Heart left ventricle (tissue), 16 donors: ENCODE measurements at regions not wholly inside any gene's neighbourhood (a gene's known extent, or its start where the extent isn't known, plus 50 kb on each side); places are given as distances from the start of the nearest gene placed in this dataset.

Experiments used
- ATAC-seq, 4 donors: fragments of 200-7000 bp; cut with Tn5 transposase; one replicate each; pipeline ENCODE4 v1.9.1; 2020 to 2022; ENCODE audit warnings: moderate library complexity in 4 of 4, mild to moderate bottlenecking in 3 of 4, moderate number of reproducible peaks in 1 of 4
- DNase-seq, 5 donors: peaks; one replicate each; pipeline ENCODE4 v3.0.0-alpha.2; 2020
- H3K27ac ChIP-seq, 12 donors: fragments of 200-600 bp; sonication (generic) in 4 of 12; one replicate each; pipeline versions ENCODE4 v1.5.0 to v1.8.0; 2016 to 2022; ENCODE audit warnings: mild to moderate bottlenecking in 2 of 12
- H3K27me3 ChIP-seq, 9 donors: fragments of 200-600 bp; sonication (generic) in 2 of 9; one replicate each; pipeline versions ENCODE4 v1.5.1 to v1.8.0; 2016 to 2022; ENCODE audit warnings: mild to moderate bottlenecking in 3 of 9
- H3K36me3 ChIP-seq, 9 donors: fragments of 200-600 bp; sonication (generic) in 2 of 9; one replicate each; pipeline versions ENCODE4 v1.5.0 to v1.8.0; 2018 to 2022; ENCODE audit warnings: mild to moderate bottlenecking in 2 of 9
- H3K4me1 ChIP-seq, 12 donors: fragments of 200-600 bp; sonication (generic) in 4 of 12; one replicate each; pipeline versions ENCODE4 v1.5.0 to v1.8.0; 2016 to 2022; ENCODE audit warnings: mild to moderate bottlenecking in 3 of 12
- H3K4me3 ChIP-seq, 12 donors: fragments of 200-600 bp; sonication (generic) in 4 of 12; one replicate each; pipeline versions ENCODE4 v1.5.0 to v1.8.0; 2017 to 2022; ENCODE audit warnings: mild to moderate bottlenecking in 9 of 12, moderate library complexity in 4 of 12
- H3K9me3 ChIP-seq, 12 donors: fragments of 200-600 bp; sonication (generic) in 4 of 12; one replicate each; pipeline versions ENCODE4 v1.5.0 to v1.8.0; 2016 to 2022; ENCODE audit warnings: mild to moderate bottlenecking in 1 of 12
- CTCF ChIP-seq, 12 donors: fragments of 200-600 bp; sonication (generic) in 4 of 12; IDR thresholded peaks; one replicate each; pipeline versions ENCODE4 v1.5.0 to v1.8.0; 2018 to 2022; ENCODE audit warnings: antibody characterized with exemption in 12 of 12, mild to moderate bottlenecking in 5 of 12
- POLR2A ChIP-seq, 2 donors: fragments of 450-650 bp; IDR thresholded peaks; one replicate each; pipeline ENCODE4 v1.6.1; 2017; ENCODE audit warnings: antibody characterized with exemption in 2 of 2, mild to moderate bottlenecking in 2 of 2, moderate library complexity in 2 of 2
- WGBS, 4 donors: extraction: QIAGEN DNeasy Blood & Tissue Kit in 2 of 4; methylation state at CpG; one replicate each; pipeline versions ENCODE4 v1.1.5 to v1.1.7; 2013 to 2018; 5-methylcytosine and 5-hydroxymethylcytosine counted together
- intact Hi-C, 10 donors: fragments of 100-400 bp; cut with DNase I; formaldehyde crosslinking; loops; one replicate each; pipeline versions ENCODE4 v1.11.1 to v1.14.2; 2022
- donor health status: ischemic (EF 13 %, LVEDD 7.1; RV severe dilation, severe dysfunction).
- donor health status: healthy with polysubstance abuse.
- donor health status: DM: no; HTN: yes; CAD: no.
- donor health status: DM: no; HTN: no; CAD: no.
- donor health status: ischemic (EF 25% LVEDD 6.9; RV normal size, moderate dysfunction).
- donor health status: ischemic (EF 25% LVEDD 5.7; RV mildly dilated, moderate dysfunction).
- donor health status: healthy.
- donor health status: DM: yes; HTN: yes; CAD: no.
- donor health status: ischemic (EF 35%, LVEDD 5.7; RV mildly dilated, moderate dysfunction).
- donor health status: nonischemic (EF 11% LVEDD 7.7; RV severe dilation, severe dysfunction).
- donor health status: DM: yes; HTN: yes; CAD: no.
- donor health status: PGD.
- donor health status: ischemic (EF 29% LVEDD 5.4; RV normal size, mild dysfunction).
- donor health status: nonischemic (EF 23%, LVEDD 6.1; RV moderate dilation, normal function).

- Histone ChIP-seq H3K4me1 (no peaks in the 10 kb centered on the region), H3K4me3 (no peak overlapping the region), H3K9me3 (no peaks in the 10 kb centered on the region), H3K27me3 (no peaks in the 10 kb centered on the region), H3K36me3 (no peaks in the 10 kb centered on the region), H3K27ac (no peak overlapping the region)
- TF ChIP-seq CTCF (IDR thresholded peaks at IDR 0.05), result no peak
- no peak for TF ChIP-seq POLR2A (IDR thresholded peaks at IDR 0.05)
- ATAC-seq (no peak), DNase-seq (no peak)
- intact Hi-C loops, result no loop called here
- WGBS, 4 donors, result 75 to 78% (median 77%) methylated on average over 6 of the region's 6 CpGs
These were observed 189.9 kb downstream of the HUNK start for GRCh38 chr21:32062591-32063227.

GRCh38 chr21:32061729-32062128 is 188.9 kb downstream of the HUNK start:
- H3K9me3 ChIP-seq, result no peaks in the 10 kb centered on the region
- DNase-seq (no peak), ATAC-seq (no peak)
- H3K27me3 ChIP-seq, result no peaks in the 10 kb centered on the region
- intact Hi-C loops, result no loop called here
- H3K27ac ChIP-seq, result no peak overlapping the region
- WGBS, 4 donors, result 86 to 96% (median 90%) methylated on average over 1 of the region's 1 CpG
- H3K4me1 ChIP-seq, result no peaks in the 10 kb centered on the region
- TF ChIP-seq CTCF (IDR thresholded peaks at IDR 0.05), result no peak
- TF ChIP-seq POLR2A (IDR thresholded peaks at IDR 0.05), result no peak
- no peak overlapping the region for H3K4me3 ChIP-seq
- no peaks in the 10 kb centered on the region for H3K36me3 ChIP-seq

GRCh38 chr21:32056791-32057190 is 184.0 kb downstream of the HUNK start:
- Histone ChIP-seq H3K36me3 (no peaks in the 10 kb centered on the region), H3K4me3 (no peak overlapping the region), H3K27me3 (no peaks in the 10 kb centered on the region), H3K4me1 (no peaks in the 10 kb centered on the region), H3K27ac (no peak overlapping the region), H3K9me3 (peaks cover 0 to 13% (median 6%) of the 10 kb centered on the region in 12 donors)
- no peak for TF ChIP-seq POLR2A (IDR thresholded peaks at IDR 0.05)
- TF ChIP-seq CTCF (IDR thresholded peaks at IDR 0.05), result no peak
- no peak for DNase-seq
- 74 to 79% (median 76%) methylated on average over 8 of the region's 8 CpGs for WGBS, 4 donors
- ATAC-seq, result no peak
- intact Hi-C loops, result no loop called here

- ATAC-seq (no peak), DNase-seq (no peak)
- WGBS, 4 donors, result 60 to 69% (median 63%) methylated on average over 3 of the region's 3 CpGs
- Histone ChIP-seq H3K27me3 (no peaks in the 10 kb centered on the region), H3K36me3 (no peaks in the 10 kb centered on the region), H3K9me3 (peaks cover 0 to 19% (median 10%) of the 10 kb centered on the region in 12 donors), H3K4me3 (no peak overlapping the region), H3K4me1 (no peaks in the 10 kb centered on the region), H3K27ac (no peak overlapping the region)
- intact Hi-C loops, result no loop called here
- no peak for TF ChIP-seq CTCF (IDR thresholded peaks at IDR 0.05)
These were observed 182.5 kb downstream of the HUNK start for GRCh38 chr21:32055305-32055704.
